ENCODE measurements at regions not wholly inside any gene's neighbourhood (a gene's known extent, or its start where the extent isn't known, plus 50 kb on each side); places are given as distances from the start of the nearest gene placed in this dataset.

- no peak for TF ChIP-seq CTCF (conservative IDR thresholded peaks at IDR 0.05 in 1 of 2, IDR thresholded peaks at IDR 0.05 in 1 of 2; ENCODE audit: low read depth in 1 of 2, low read length in 2 of 2)
- TF ChIP-seq EZH2 (IDR thresholded peaks at IDR 0.05; ENCODE audit: low read length, missing control alignments) = no peak
Measured at GRCh38 chr2:205889114-205889513, 196.9 kb downstream of the INO80D start.

Data from fibroblast of lung (primary cell).